Right atrium auricular region (tissue), 2 donors: ENCODE measurements at regions not wholly inside any gene's neighbourhood (a gene's known extent, or its start where the extent isn't known, plus 50 kb on each side); places are given as distances from the start of the nearest gene placed in this dataset.

Experiments
- DNase-seq: peaks from one replicate; pipeline ENCODE4 v3.0.0-alpha.2; 2019; ENCODE audit warnings: low spot score
- H3K27ac ChIP-seq, 2 donors: fragments of 200-600 bp; sonication (generic); 1 replicate in 1 of 2; 2 replicates in 1 of 2; pipeline ENCODE4 v1.5.1; 2016 to 2019
- H3K27me3 ChIP-seq, 2 donors: fragments of 200-600 bp; sonication (generic); one replicate each; pipeline versions ENCODE4 v1.5.1 to v1.6.0; 2017 to 2019
- H3K36me3 ChIP-seq: fragments of 200-600 bp; sonication (generic); one replicate; pipeline ENCODE4 v1.5.1; 2016
- H3K4me1 ChIP-seq, 2 donors: fragments of 200-600 bp; sonication (generic); one replicate each; pipeline versions ENCODE4 v1.5.1 to v1.6.0; 2017 to 2019
- H3K4me3 ChIP-seq, 2 donors: fragments of 200-600 bp; sonication (generic); 1 replicate in 1 of 2; 2 replicates in 1 of 2; pipeline ENCODE4 v1.5.1; 2017 to 2019; ENCODE audit warnings: mild to moderate bottlenecking in 1 of 2, moderate library complexity in 1 of 2
- H3K9me3 ChIP-seq, 2 donors: fragments of 200-600 bp; sonication (generic); one replicate each; pipeline ENCODE4 v1.5.1; 2019
- TF ChIP-seq, protein P1 (sequence below), 2 donors: fragments of 200-600 bp; sonication (generic); IDR thresholded peaks; one replicate each; pipeline ENCODE4 v1.5.1; 2019; ENCODE audit warnings: antibody characterized with exemption in 2 of 2

DNA sequence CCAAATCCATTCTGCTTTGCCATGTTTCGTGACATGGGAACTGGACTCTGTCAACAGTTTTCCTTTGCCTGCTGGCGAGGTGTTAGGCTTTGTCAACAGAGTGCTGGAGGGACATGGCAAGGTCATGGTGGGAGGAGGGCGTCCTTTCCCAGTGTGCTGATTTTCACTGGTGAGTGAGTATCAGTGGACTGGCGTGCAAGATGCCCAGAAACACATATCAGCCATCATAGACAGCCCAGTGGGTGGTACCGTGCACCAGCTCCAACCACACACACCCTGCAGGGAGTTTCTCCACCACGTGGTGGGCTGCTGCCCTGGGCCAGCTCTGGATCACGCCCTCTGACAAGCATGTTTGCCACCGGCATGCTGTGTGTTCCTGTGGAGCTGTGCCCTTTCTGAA, 50.0 kb upstream of the ABL1 start:
- H3K9me3 ChIP-seq, result peaks cover 0 to 12% of the 10 kb centered on the region in 2 donors
- no peak for DNase-seq
- no peaks in the 10 kb centered on the region for H3K36me3 ChIP-seq
- H3K4me3 ChIP-seq, result no peak overlapping the region
- peaks cover 0 to 62% of the 10 kb centered on the region in 2 donors for H3K4me1 ChIP-seq
- TF ChIP-seq, protein P1, sequence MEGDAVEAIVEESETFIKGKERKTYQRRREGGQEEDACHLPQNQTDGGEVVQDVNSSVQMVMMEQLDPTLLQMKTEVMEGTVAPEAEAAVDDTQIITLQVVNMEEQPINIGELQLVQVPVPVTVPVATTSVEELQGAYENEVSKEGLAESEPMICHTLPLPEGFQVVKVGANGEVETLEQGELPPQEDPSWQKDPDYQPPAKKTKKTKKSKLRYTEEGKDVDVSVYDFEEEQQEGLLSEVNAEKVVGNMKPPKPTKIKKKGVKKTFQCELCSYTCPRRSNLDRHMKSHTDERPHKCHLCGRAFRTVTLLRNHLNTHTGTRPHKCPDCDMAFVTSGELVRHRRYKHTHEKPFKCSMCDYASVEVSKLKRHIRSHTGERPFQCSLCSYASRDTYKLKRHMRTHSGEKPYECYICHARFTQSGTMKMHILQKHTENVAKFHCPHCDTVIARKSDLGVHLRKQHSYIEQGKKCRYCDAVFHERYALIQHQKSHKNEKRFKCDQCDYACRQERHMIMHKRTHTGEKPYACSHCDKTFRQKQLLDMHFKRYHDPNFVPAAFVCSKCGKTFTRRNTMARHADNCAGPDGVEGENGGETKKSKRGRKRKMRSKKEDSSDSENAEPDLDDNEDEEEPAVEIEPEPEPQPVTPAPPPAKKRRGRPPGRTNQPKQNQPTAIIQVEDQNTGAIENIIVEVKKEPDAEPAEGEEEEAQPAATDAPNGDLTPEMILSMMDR (IDR thresholded peaks at IDR 0.05), result no peak
- peak overlapping the region in 1 of 2 donors; percentile 70 for H3K27ac ChIP-seq
- H3K27me3 ChIP-seq, result no peaks in the 10 kb centered on the region
